HEK293 (cell line): ENCODE measurements at regions not wholly inside any gene's neighbourhood (a gene's known extent, or its start where the extent isn't known, plus 50 kb on each side); places are given as distances from the start of the nearest gene placed in this dataset.

ENCODE experiments used
- BCL11A ChIP-seq: fragments of 450-650 bp; formaldehyde crosslinking; IDR thresholded peaks from 2 replicates; pipeline ENCODE4 v1.5.1; 2016; ENCODE audit warnings: low read depth, missing biosample characterization, missing genetic modification characterization
- HOXA7 ChIP-seq: sonication (generic); formaldehyde crosslinking; IDR thresholded peaks from 2 replicates; pipeline ENCODE4 v1.8.1; 2022; ENCODE audit warnings: missing genetic modification reagents, borderline replicate concordance
- KLF7 ChIP-seq: fragments of 450-650 bp; formaldehyde crosslinking; IDR thresholded peaks from 2 replicates; pipeline ENCODE4 v1.5.1; 2016; ENCODE audit warnings: missing biosample characterization, missing genetic modification characterization, borderline replicate concordance
- KLF9 ChIP-seq: fragments of 450-650 bp; formaldehyde crosslinking; IDR thresholded peaks from 2 replicates; pipeline ENCODE4 v1.5.1; 2016; ENCODE audit warnings: missing biosample characterization, missing genetic modification characterization, low read depth
- REPIN1 ChIP-seq: fragments of 450-650 bp; formaldehyde crosslinking; IDR thresholded peaks from 2 replicates; pipeline ENCODE4 v1.5.1; 2017; ENCODE audit warnings: missing biosample characterization, missing genetic modification characterization, low read depth
- ZEB2 ChIP-seq: fragments of 450-650 bp; formaldehyde crosslinking; IDR thresholded peaks from 2 replicates; pipeline ENCODE4 v1.5.1; 2016; ENCODE audit warnings: missing biosample characterization, missing genetic modification characterization
- ZIC2 ChIP-seq: fragments of 450-650 bp; formaldehyde crosslinking; IDR thresholded peaks from 2 replicates; pipeline ENCODE4 v1.5.1; 2016; ENCODE audit warnings: missing biosample characterization, missing genetic modification characterization
- ZNF10 ChIP-seq: fragments of 450-650 bp; formaldehyde crosslinking; IDR thresholded peaks from 2 replicates; pipeline ENCODE4 v1.5.1; 2017; ENCODE audit warnings: missing biosample characterization, missing genetic modification characterization
- ZNF121 ChIP-seq: fragments of 450-650 bp; formaldehyde crosslinking; IDR thresholded peaks from 2 replicates; pipeline ENCODE4 v1.5.1; 2016; ENCODE audit warnings: missing biosample characterization, missing genetic modification characterization
- ZNF133 ChIP-seq: fragments of 450-650 bp; formaldehyde crosslinking; IDR thresholded peaks from 2 replicates; pipeline ENCODE4 v1.5.1; 2016; ENCODE audit warnings: missing biosample characterization, missing genetic modification characterization
- ZNF146 ChIP-seq: fragments of 450-650 bp; formaldehyde crosslinking; IDR thresholded peaks from 2 replicates; pipeline ENCODE4 v1.5.1; 2016; ENCODE audit warnings: missing biosample characterization, missing genetic modification characterization
- ZNF155 ChIP-seq: fragments of 450-650 bp; formaldehyde crosslinking; IDR thresholded peaks from 2 replicates; pipeline ENCODE4 v1.5.1; 2016; ENCODE audit warnings: missing biosample characterization, missing genetic modification characterization
- ZNF174 ChIP-seq: fragments of 450-650 bp; formaldehyde crosslinking; IDR thresholded peaks from 2 replicates; pipeline ENCODE4 v1.5.0; 2017; ENCODE audit warnings: missing biosample characterization, mild to moderate bottlenecking, missing genetic modification characterization
- ZNF19 ChIP-seq: fragments of 450-650 bp; formaldehyde crosslinking; IDR thresholded peaks from 2 replicates; pipeline ENCODE4; 2016; ENCODE audit warnings: missing biosample characterization, missing genetic modification characterization, low read depth
- ZNF202 ChIP-seq: fragments of 450-650 bp; formaldehyde crosslinking; IDR thresholded peaks from 2 replicates; pipeline ENCODE4 v1.5.1; 2016; ENCODE audit warnings: missing biosample characterization, missing genetic modification characterization, borderline replicate concordance
- ZNF248 ChIP-seq: fragments of 450-650 bp; formaldehyde crosslinking; IDR thresholded peaks from 2 replicates; pipeline ENCODE4 v1.5.1; 2017; ENCODE audit warnings: missing biosample characterization, missing genetic modification characterization
- ZNF324 ChIP-seq: fragments of 450-650 bp; formaldehyde crosslinking; IDR thresholded peaks from 2 replicates; pipeline ENCODE4 v1.5.1; 2016; ENCODE audit warnings: missing biosample characterization, missing genetic modification characterization
- ZNF341 ChIP-seq: fragments of 450-650 bp; formaldehyde crosslinking; IDR thresholded peaks from 2 replicates; pipeline ENCODE4; 2016; ENCODE audit warnings: low read depth, missing biosample characterization, missing genetic modification characterization
- ZNF394 ChIP-seq: fragments of 450-650 bp; formaldehyde crosslinking; IDR thresholded peaks from 2 replicates; pipeline ENCODE4 v1.5.1; 2016; ENCODE audit warnings: missing biosample characterization, missing genetic modification characterization, mild to moderate bottlenecking, moderate library complexity, borderline replicate concordance
- ZNF404 ChIP-seq: fragments of 450-650 bp; formaldehyde crosslinking; IDR thresholded peaks from 2 replicates; pipeline ENCODE4 v1.5.1; 2017; ENCODE audit warnings: missing biosample characterization, missing genetic modification characterization
- ZNF473 ChIP-seq: fragments of 450-650 bp; formaldehyde crosslinking; IDR thresholded peaks from 2 replicates; pipeline ENCODE4 v1.5.1; 2017; ENCODE audit warnings: missing biosample characterization, missing genetic modification characterization
- ZNF529 ChIP-seq: fragments of 450-650 bp; formaldehyde crosslinking; IDR thresholded peaks from 2 replicates; pipeline ENCODE4 v1.5.1; 2017; ENCODE audit warnings: missing genetic modification characterization, missing biosample characterization; ENCODE audit not compliant: insufficient replicate concordance
- ZNF555 ChIP-seq: fragments of 450-650 bp; formaldehyde crosslinking; conservative IDR thresholded peaks from 2 replicates; pipeline ENCODE4 v1.5.1; 2017; ENCODE audit warnings: missing biosample characterization, mild to moderate bottlenecking, missing genetic modification characterization, inconsistent platforms
- ZNF776 ChIP-seq: fragments of 450-650 bp; formaldehyde crosslinking; IDR thresholded peaks from 2 replicates; pipeline ENCODE4 v1.5.0; 2017; ENCODE audit warnings: missing biosample characterization, missing genetic modification characterization, borderline replicate concordance
- ZNF830 ChIP-seq: fragments of 450-650 bp; IDR thresholded peaks from 2 replicates; pipeline ENCODE4 v1.5.0; 2018; ENCODE audit warnings: missing biosample characterization, missing genetic modification characterization, low read depth, mild to moderate bottlenecking, moderate library complexity
- TF ChIP-seq, protein P1 (sequence below): fragments of 450-650 bp; formaldehyde crosslinking; IDR thresholded peaks from 2 replicates; pipeline ENCODE4 v1.5.1; 2016; ENCODE audit warnings: missing biosample characterization, missing genetic modification characterization
- TF ChIP-seq, protein P2 (sequence below): fragments of 450-650 bp; formaldehyde crosslinking; IDR thresholded peaks from 2 replicates; pipeline ENCODE4 v1.5.1; 2016; ENCODE audit warnings: missing biosample characterization, missing genetic modification characterization
- TF ChIP-seq, protein P3 (sequence below): fragments of 450-650 bp; formaldehyde crosslinking; IDR thresholded peaks from 2 replicates; pipeline ENCODE4 v1.5.1; 2016; ENCODE audit warnings: missing biosample characterization, missing genetic modification characterization
- TF ChIP-seq, protein P4 (sequence below): fragments of 450-650 bp; formaldehyde crosslinking; IDR thresholded peaks from 2 replicates; pipeline ENCODE4 v1.5.1; 2016; ENCODE audit warnings: missing biosample characterization, missing genetic modification characterization, low read depth
- TF ChIP-seq, protein P5 (sequence below): fragments of 450-650 bp; formaldehyde crosslinking; IDR thresholded peaks from 2 replicates; pipeline ENCODE4 v1.5.0; 2017; ENCODE audit warnings: missing biosample characterization, missing genetic modification characterization, borderline replicate concordance
- TF ChIP-seq, protein P6 (sequence below): fragments of 450-650 bp; formaldehyde crosslinking; IDR thresholded peaks from 2 replicates; pipeline ENCODE4 v1.5.1; 2016; ENCODE audit warnings: missing biosample characterization, missing genetic modification characterization

DNA sequence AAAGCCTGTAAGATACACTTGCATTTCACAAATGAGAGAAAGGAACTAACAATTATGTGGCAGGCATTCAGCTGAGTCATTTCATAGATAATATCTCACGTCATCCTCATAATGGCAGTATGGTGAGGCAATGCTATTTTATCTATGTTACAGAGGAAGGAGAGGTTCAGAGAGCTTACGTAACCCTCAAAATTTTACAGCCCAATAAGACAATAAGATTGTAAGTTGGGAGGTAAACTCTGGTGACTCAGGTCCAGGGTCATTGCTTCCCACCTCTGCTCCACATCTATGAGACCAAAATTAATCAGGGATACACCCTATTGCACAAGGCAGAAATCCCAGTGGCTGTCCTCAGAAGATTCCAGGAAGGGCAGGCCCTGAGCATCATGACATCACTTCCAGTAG lies 309.7 kb downstream of the NSG2 start (continued):
- TF ChIP-seq KLF7 (tag by site-specific recombination): no peak
- TF ChIP-seq ZNF529 (tag by site-specific recombination): no peak
- TF ChIP-seq, protein P1, sequence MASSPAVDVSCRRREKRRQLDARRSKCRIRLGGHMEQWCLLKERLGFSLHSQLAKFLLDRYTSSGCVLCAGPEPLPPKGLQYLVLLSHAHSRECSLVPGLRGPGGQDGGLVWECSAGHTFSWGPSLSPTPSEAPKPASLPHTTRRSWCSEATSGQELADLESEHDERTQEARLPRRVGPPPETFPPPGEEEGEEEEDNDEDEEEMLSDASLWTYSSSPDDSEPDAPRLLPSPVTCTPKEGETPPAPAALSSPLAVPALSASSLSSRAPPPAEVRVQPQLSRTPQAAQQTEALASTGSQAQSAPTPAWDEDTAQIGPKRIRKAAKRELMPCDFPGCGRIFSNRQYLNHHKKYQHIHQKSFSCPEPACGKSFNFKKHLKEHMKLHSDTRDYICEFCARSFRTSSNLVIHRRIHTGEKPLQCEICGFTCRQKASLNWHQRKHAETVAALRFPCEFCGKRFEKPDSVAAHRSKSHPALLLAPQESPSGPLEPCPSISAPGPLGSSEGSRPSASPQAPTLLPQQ (tag by site-specific recombination): peak; percentile 85
- no peak for TF ChIP-seq ZNF404
- TF ChIP-seq, protein P2, sequence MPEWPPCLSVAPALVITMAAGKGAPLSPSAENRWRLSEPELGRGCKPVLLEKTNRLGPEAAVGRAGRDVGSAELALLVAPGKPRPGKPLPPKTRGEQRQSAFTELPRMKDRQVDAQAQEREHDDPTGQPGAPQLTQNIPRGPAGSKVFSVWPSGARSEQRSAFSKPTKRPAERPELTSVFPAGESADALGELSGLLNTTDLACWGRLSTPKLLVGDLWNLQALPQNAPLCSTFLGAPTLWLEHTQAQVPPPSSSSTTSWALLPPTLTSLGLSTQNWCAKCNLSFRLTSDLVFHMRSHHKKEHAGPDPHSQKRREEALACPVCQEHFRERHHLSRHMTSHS (tag by site-specific recombination): no peak
- TF ChIP-seq ZNF19 (tag by site-specific recombination): no peak
- TF ChIP-seq, protein P3, sequence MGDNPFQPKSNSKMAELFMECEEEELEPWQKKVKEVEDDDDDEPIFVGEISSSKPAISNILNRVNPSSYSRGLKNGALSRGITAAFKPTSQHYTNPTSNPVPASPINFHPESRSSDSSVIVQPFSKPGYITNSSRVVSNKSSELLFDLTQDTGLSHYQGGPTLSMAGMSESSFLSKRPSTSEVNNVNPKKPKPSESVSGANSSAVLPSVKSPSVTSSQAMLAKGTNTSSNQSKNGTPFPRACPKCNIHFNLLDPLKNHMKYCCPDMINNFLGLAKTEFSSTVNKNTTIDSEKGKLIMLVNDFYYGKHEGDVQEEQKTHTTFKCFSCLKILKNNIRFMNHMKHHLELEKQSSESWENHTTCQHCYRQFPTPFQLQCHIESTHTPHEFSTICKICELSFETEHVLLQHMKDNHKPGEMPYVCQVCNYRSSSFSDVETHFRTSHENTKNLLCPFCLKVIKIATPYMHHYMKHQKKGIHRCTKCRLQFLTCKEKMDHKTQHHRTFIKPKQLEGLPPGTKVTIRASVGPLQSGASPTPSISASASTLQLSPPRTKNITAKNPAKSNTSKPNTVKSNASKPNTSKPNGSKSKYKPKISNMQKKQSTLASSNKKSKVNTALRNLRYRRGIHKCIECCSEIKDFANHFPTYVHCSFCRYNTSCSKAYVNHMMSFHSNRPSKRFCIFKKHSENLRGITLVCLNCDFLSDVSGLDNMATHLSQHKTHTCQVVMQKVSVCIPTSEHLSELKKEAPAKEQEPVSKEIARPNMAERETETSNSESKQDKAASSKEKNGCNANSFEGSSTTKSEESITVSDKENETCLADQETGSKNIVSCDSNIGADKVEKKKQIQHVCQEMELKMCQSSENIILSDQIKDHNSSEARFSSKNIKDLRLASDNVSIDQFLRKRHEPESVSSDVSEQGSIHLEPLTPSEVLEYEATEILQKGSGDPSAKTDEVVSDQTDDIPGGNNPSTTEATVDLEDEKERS: no peak
- peak; percentile 70; the same call in 1 of the 2 replicates for TF ChIP-seq ZNF394 (tag by site-specific recombination)
- TF ChIP-seq ZNF324 (tag by site-specific recombination): peak; percentile 86
- no peak for TF ChIP-seq ZNF133 (tag by site-specific recombination)
- TF ChIP-seq ZNF202: no peak
- no peak for TF ChIP-seq ZNF341 (tag by site-specific recombination)
- no peak for TF ChIP-seq KLF9 (tag by site-specific recombination)
- TF ChIP-seq, protein P4, sequence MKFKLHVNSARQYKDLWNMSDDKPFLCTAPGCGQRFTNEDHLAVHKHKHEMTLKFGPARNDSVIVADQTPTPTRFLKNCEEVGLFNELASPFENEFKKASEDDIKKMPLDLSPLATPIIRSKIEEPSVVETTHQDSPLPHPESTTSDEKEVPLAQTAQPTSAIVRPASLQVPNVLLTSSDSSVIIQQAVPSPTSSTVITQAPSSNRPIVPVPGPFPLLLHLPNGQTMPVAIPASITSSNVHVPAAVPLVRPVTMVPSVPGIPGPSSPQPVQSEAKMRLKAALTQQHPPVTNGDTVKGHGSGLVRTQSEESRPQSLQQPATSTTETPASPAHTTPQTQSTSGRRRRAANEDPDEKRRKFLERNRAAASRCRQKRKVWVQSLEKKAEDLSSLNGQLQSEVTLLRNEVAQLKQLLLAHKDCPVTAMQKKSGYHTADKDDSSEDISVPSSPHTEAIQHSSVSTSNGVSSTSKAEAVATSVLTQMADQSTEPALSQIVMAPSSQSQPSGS (tag by site-specific recombination): peak; percentile 96
- no peak for TF ChIP-seq ZNF174 (tag by site-specific recombination)
- no peak for TF ChIP-seq ZNF248 (tag by site-specific recombination)
- no peak for TF ChIP-seq REPIN1 (tag by site-specific recombination)
- TF ChIP-seq ZNF121: no peak
- peak; percentile 97 for TF ChIP-seq ZEB2
- no peak for TF ChIP-seq ZNF555 (tag by site-specific recombination)
- TF ChIP-seq ZNF830: no peak
- peak; percentile 82 for TF ChIP-seq ZNF10
- no peak for TF ChIP-seq ZNF776 (tag by site-specific recombination)
- TF ChIP-seq, protein P5, sequence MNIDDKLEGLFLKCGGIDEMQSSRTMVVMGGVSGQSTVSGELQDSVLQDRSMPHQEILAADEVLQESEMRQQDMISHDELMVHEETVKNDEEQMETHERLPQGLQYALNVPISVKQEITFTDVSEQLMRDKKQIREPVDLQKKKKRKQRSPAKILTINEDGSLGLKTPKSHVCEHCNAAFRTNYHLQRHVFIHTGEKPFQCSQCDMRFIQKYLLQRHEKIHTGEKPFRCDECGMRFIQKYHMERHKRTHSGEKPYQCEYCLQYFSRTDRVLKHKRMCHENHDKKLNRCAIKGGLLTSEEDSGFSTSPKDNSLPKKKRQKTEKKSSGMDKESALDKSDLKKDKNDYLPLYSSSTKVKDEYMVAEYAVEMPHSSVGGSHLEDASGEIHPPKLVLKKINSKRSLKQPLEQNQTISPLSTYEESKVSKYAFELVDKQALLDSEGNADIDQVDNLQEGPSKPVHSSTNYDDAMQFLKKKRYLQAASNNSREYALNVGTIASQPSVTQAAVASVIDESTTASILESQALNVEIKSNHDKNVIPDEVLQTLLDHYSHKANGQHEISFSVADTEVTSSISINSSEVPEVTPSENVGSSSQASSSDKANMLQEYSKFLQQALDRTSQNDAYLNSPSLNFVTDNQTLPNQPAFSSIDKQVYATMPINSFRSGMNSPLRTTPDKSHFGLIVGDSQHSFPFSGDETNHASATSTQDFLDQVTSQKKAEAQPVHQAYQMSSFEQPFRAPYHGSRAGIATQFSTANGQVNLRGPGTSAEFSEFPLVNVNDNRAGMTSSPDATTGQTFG (tag by site-specific recombination): no peak
- peak; percentile 89 for TF ChIP-seq BCL11A
- TF ChIP-seq, protein P6, sequence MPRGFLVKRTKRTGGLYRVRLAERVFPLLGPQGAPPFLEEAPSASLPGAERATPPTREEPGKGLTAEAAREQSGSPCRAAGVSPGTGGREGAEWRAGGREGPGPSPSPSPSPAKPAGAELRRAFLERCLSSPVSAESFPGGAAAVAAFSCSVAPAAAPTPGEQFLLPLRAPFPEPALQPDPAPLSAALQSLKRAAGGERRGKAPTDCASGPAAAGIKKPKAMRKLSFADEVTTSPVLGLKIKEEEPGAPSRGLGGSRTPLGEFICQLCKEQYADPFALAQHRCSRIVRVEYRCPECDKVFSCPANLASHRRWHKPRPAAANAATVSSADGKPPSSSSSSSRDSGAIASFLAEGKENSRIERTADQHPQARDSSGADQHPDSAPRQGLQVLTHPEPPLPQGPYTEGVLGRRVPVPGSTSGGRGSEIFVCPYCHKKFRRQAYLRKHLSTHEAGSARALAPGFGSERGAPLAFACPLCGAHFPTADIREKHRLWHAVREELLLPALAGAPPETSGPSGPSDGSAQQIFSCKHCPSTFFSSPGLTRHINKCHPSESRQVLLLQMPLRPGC: peak; percentile 96
- TF ChIP-seq ZNF146 (tag by site-specific recombination): peak; percentile 38; the same call in 1 of the 2 replicates
- TF ChIP-seq ZIC2: no peak
- no peak for TF ChIP-seq ZNF473 (tag by site-specific recombination)
- TF ChIP-seq ZNF155 (tag by site-specific recombination): no peak
- no peak for TF ChIP-seq HOXA7 (CRISPR knock-in tag)
